Thyroid gland (tissue), 4 donors: ENCODE measurements at regions not wholly inside any gene's neighbourhood (a gene's known extent, or its start where the extent isn't known, plus 50 kb on each side); places are given as distances from the start of the nearest gene placed in this dataset.

Experiments
- DNase-seq, 2 donors: peaks; one replicate each; pipeline ENCODE4 v3.0.0-alpha.2; 2019
- H3K27ac ChIP-seq, 3 donors: fragments of 200-600 bp; sonication (generic); 1 replicate in 2 of 3; 2 replicates in 1 of 3; pipeline ENCODE4 v1.5.1; 2016 to 2019; ENCODE audit warnings: mild to moderate bottlenecking in 1 of 3, moderate library complexity in 1 of 3
- H3K27me3 ChIP-seq: fragments of 200-600 bp; sonication (generic); one replicate; pipeline ENCODE4 v1.5.1; 2019
- H3K36me3 ChIP-seq, 2 donors: fragments of 200-600 bp; sonication (generic); one replicate each; pipeline ENCODE4 v1.5.1; 2016 to 2019
- H3K4me1 ChIP-seq, 2 donors: fragments of 200-600 bp; sonication (generic); one replicate each; pipeline ENCODE4 v1.5.1; 2017 to 2019
- H3K4me3 ChIP-seq, 3 donors: fragments of 200-600 bp; sonication (generic); replicated peaks in 1 of 3; 1 replicate in 2 of 3; 2 replicates in 1 of 3; pipeline ENCODE4 v1.5.1; 2016; ENCODE audit warnings: mild to moderate bottlenecking in 1 of 3
- H3K9me3 ChIP-seq: fragments of 200-600 bp; sonication (generic); one replicate; pipeline ENCODE4 v1.5.1; 2017
- POLR2A ChIP-seq, 2 donors: fragments of 450-650 bp; IDR thresholded peaks; one replicate each; pipeline ENCODE4 v1.6.1; 2017; ENCODE audit warnings: antibody characterized with exemption in 2 of 2, mild to moderate bottlenecking in 2 of 2, moderate library complexity in 1 of 2
- WGBS, 2 donors: methylation state at CpG; one replicate each; pipeline ENCODE4 v1.1.5; 2017; 5-methylcytosine and 5-hydroxymethylcytosine counted together
- intact Hi-C: fragments of 100-400 bp; cut with DNase I; formaldehyde crosslinking; loops from one replicate; pipeline ENCODE4 v1.15.1; 2023
- TF ChIP-seq, protein P1 (sequence below), 6 experiments: fragments of 200-600 bp in 3 of 6; fragments of 450-650 bp in 3 of 6; sonication (generic) in 3 of 6; IDR thresholded peaks; one replicate each; pipeline ENCODE4 v1.5.1; 2016 to 2019; ENCODE audit warnings: antibody characterized with exemption in 6 of 6, mild to moderate bottlenecking in 2 of 6, inconsistent platforms in 1 of 6, moderate library complexity in 1 of 6

DNA sequence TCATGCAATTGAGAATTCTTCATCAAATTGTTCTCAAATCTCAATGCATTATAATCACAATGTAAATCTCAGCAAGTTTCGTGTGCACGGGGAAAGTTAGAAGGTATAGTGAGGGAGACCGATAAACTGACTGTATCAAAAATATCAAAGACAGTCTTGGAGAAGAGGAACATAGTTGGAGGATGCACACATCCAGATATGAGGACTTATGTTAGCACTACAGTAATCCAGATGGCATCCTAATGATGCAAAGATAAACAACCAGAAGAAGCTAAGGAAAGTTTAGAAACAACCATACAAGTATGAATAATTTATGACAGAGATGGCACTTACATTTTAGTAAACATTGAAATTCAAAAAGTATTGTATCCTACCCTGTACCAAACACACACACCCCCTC lies 760.1 kb downstream of the RPS29 start:
- 93 to 99% methylated on average over 3 of the region's 3 CpGs for WGBS, 2 donors
- no peaks in the 10 kb centered on the region for H3K9me3 ChIP-seq
- H3K27ac ChIP-seq, result no peak overlapping the region
- H3K4me3 ChIP-seq, result no peak overlapping the region
- no peaks in the 10 kb centered on the region for H3K4me1 ChIP-seq
- H3K36me3 ChIP-seq, result no peaks in the 10 kb centered on the region
- H3K27me3 ChIP-seq, result no peaks in the 10 kb centered on the region
- DNase-seq, result no peak
- TF ChIP-seq, protein P1, sequence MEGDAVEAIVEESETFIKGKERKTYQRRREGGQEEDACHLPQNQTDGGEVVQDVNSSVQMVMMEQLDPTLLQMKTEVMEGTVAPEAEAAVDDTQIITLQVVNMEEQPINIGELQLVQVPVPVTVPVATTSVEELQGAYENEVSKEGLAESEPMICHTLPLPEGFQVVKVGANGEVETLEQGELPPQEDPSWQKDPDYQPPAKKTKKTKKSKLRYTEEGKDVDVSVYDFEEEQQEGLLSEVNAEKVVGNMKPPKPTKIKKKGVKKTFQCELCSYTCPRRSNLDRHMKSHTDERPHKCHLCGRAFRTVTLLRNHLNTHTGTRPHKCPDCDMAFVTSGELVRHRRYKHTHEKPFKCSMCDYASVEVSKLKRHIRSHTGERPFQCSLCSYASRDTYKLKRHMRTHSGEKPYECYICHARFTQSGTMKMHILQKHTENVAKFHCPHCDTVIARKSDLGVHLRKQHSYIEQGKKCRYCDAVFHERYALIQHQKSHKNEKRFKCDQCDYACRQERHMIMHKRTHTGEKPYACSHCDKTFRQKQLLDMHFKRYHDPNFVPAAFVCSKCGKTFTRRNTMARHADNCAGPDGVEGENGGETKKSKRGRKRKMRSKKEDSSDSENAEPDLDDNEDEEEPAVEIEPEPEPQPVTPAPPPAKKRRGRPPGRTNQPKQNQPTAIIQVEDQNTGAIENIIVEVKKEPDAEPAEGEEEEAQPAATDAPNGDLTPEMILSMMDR (IDR thresholded peaks at IDR 0.05), result no peak
- TF ChIP-seq POLR2A (IDR thresholded peaks at IDR 0.05), result no peak
- intact Hi-C loops, result no loop called here

DNA sequence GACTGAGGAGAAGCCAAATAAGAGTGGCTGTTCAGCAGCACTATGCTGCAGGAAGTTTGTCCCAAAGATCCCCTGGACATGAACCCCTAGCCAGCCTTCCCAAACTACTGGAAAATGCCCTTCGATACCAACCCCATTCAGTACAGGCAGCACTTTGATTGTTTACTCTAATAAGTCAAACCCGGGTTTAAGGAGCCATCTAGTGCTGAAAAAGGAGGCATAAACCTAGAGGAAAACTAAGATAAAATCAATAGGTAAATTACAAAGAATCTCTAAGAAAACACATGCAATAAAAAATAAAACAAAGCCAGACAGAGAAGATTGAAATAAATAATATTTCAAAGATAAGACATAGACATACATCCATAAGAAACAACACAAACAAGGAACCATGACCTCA lies 771.6 kb downstream of the RPS29 start:
- H3K4me3 ChIP-seq, result no peak overlapping the region
- TF ChIP-seq, protein P1 (IDR thresholded peaks at IDR 0.05), result no peak
- TF ChIP-seq POLR2A (IDR thresholded peaks at IDR 0.05), result no peak
- no peaks in the 10 kb centered on the region for H3K4me1 ChIP-seq
- DNase-seq, result no peak
- intact Hi-C loops, result no loop called here
- no peaks in the 10 kb centered on the region for H3K36me3 ChIP-seq
- H3K27me3 ChIP-seq, result no peaks in the 10 kb centered on the region
- no peaks in the 10 kb centered on the region for H3K9me3 ChIP-seq
- 83 to 84% methylated on average over 2 of the region's 2 CpGs for WGBS, 2 donors
- H3K27ac ChIP-seq, result no peak overlapping the region

DNA sequence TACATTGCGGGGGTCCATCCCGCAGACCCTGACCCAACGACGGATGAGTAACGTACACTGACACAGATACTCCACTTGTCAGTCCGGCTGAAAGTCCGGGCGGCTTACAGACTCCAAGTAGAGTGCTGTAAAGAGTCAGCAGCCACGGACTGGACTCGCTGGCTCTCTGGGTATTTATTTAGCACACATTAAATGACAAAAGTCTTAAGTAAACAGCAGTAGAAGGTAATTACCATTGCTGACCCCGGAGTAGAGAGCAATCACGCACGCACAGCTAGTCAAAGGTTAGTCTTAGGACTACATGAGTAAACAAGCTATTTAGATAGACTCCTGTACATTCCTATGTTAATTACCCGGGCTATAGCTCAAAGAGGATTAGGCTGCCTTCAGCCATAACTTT lies 780.9 kb downstream of the RPS29 start:
- TF ChIP-seq POLR2A (IDR thresholded peaks at IDR 0.05), result no peak
- TF ChIP-seq, protein P1 (IDR thresholded peaks at IDR 0.05), result no peak
- Histone ChIP-seq H3K9me3 (no peaks in the 10 kb centered on the region), H3K27me3 (no peaks in the 10 kb centered on the region), H3K4me3 (no peak overlapping the region), H3K4me1 (peaks cover 4 to 9% of the 10 kb centered on the region in 2 donors), H3K27ac (no peak overlapping the region), H3K36me3 (no peaks in the 10 kb centered on the region)
- intact Hi-C loops, result no loop called here
- DNase-seq, result no peak
- 60 to 65% methylated on average over 14 of the region's 14 CpGs for WGBS, 2 donors

DNA sequence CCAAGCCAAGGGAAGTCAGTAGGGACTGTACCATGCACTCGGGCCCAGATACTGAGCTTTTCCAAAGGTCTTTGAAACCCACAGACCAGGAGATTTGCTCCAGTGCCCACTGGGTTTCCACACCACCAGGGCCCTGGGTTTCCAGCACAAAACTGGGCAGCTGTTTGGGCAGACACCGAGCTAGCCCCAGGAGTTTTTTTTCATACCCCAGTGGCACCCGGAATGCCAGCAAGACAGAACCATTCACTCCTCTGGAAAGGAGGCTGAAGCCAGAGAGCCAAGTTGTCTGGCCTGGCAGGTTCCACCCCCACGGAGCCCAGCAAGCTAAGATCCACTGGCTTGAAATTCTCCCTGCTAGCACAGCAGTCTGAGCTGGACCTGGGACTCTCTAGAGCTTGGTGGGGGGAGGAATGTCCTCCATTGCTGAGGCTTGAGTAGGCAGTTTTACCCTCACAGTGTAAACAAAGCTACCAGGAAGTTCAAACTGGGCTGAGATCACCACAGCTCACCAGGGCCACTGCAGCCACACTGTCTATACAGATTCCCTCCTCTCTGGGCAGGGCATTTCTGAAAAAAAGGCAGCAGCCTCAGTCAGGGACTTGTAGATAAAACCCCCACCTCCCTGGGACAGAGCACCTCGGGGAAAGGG lies 793.7 kb downstream of the RPS29 start:
- no peak for DNase-seq
- 77 to 93% methylated on average over 4 to 5 of the region's 5 CpGs for WGBS, 2 donors
- TF ChIP-seq POLR2A (IDR thresholded peaks at IDR 0.05), result no peak

DNA sequence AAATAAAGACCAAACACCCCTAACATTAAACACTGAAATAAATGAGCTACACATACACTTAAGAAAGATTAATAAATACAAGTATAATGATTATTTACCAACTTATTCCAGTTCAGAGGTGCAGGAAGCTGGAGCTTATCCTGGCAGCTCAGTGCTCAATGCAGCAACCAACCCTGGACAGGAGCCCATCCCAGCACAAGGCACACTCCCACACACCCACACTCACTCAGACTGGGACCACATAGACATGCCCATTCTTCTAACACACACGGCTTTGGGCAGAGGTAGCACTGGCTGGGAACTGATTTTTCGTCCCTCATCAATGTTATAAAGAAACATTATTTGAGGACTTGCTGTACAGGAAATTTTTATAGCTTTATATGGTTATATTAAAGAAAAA lies 797.4 kb downstream of the RPS29 start:
- TF ChIP-seq, protein P1 (IDR thresholded peaks at IDR 0.05), result no peak
- TF ChIP-seq POLR2A (IDR thresholded peaks at IDR 0.05), result no peak
- 77 to 88% methylated on average over 2 of the region's 2 CpGs for WGBS, 2 donors
- intact Hi-C loops, result no loop called here

More for the DNA sequence above, 793.7 kb downstream of the RPS29 start:
- no peak overlapping the region for H3K27ac ChIP-seq
- no peaks in the 10 kb centered on the region for H3K27me3 ChIP-seq
- no peaks in the 10 kb centered on the region for H3K4me1 ChIP-seq
- H3K36me3 ChIP-seq, result no peaks in the 10 kb centered on the region
- H3K9me3 ChIP-seq, result no peaks in the 10 kb centered on the region
- intact Hi-C loops, result no loop called here
- H3K4me3 ChIP-seq, result no peak overlapping the region

More for the DNA sequence above, 797.4 kb downstream of the RPS29 start:
- H3K27ac ChIP-seq, result no peak overlapping the region
- DNase-seq, result no peak
- no peaks in the 10 kb centered on the region for H3K9me3 ChIP-seq
- H3K36me3 ChIP-seq, result no peaks in the 10 kb centered on the region
- H3K4me1 ChIP-seq, result no peaks in the 10 kb centered on the region
- no peak overlapping the region for H3K4me3 ChIP-seq
- H3K27me3 ChIP-seq, result no peaks in the 10 kb centered on the region
